HG02943 (cell line): ENCODE measurements at regions not wholly inside any gene's neighbourhood (a gene's known extent, or its start where the extent isn't known, plus 50 kb on each side); places are given as distances from the start of the nearest gene placed in this dataset.
"Not testable (repeated sequence)": the region's sequence is repeated elsewhere in the genome, so short reads cannot be mapped to it uniquely, and the experiment has no call there.

Experiments used
- ATAC-seq: cut with Tn5 transposase; IDR thresholded peaks from one replicate; pipeline ENCODE4 v1.9.1; 2021; ENCODE audit warnings: mild to moderate bottlenecking, low read depth, moderate library complexity; ENCODE audit not compliant: unreplicated experiment

DNA sequence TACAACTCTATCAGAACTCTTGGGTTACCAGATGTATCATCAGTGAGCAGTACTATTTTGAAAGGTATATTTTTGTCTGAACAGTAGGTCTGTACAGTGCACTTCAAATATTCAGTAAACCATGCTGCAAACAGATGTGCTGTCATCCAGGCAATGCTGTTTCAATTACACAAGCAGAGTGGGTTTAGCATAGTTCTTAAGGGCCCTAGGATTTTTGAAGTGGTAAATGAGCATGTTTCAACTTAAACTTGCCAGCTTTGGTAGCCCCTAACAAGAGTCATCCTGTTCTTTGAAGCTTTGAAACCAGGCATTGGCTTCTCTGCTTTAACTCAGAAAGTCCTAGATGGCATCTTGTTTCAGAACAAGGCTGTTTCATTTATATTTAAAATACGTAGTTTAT is 1519.9 kb downstream of the SUCLG1 start:
- no peak for ATAC-seq

DNA sequence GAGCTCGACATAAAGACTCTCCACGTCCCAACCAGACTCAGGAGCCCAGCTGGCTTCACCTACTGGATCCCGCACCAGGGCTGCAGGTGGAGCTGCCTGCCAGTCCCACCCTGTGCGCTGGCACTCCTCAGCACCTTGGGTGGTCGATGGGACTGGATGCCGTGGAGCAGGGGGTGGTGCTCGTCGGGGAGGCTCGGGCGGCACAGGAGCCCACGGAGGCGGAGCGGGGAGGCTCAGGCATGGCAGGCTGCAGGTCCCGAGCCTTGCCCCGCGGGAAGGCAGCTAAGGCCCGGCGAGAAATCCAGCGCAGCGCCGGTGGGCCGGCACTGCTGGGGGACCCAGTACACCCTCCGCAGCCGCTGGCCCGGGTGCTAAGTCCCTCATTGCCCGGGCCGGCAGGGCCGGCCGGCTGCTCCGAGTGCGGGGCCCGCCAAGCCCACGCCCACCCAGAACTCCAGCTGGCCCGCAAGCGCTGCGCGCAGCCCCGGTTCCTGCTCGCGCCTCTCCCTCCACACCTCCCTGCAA is 1520.7 kb downstream of the SUCLG1 start:
- not testable (repeated sequence) for ATAC-seq

DNA sequence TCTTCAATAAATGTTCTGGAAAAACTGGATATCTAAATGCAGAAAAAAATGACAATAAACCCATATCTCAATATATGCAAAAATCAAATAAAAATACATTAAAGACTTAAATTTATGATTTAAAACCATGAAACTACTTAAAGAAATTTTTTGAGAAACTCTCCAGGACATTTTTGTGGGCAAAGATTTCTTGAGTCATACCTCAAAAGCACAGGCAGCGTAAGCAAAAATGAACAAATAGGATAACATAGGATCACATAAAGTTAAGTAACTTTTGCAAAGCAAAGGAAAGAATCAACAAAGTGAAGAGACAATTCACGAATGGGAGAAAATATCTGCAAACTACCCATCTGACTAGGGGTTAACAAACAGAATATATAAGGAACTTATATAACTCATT is 1545.5 kb downstream of the SUCLG1 start:
- no peak for ATAC-seq

DNA sequence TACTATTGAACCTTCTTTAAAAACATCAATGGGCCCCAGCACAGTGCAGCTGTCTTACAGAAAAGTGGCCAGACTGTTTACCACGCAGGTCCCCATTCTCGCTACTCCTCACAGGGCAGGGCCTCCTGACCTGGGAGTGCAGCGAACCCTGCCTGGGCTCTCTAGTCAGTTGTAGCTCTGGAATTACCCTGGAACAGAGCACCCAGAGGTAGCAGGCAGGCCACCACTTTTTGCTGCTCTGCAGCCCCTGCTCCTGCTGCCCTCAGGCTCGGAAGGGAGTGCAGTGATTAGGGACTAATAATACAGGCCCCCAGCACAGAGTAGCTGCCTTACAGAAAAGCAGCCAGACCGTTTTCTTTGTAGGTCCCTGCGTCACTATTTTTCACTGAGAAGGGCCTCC is 1563.0 kb downstream of the SUCLG1 start:
- ATAC-seq: no peak

DNA sequence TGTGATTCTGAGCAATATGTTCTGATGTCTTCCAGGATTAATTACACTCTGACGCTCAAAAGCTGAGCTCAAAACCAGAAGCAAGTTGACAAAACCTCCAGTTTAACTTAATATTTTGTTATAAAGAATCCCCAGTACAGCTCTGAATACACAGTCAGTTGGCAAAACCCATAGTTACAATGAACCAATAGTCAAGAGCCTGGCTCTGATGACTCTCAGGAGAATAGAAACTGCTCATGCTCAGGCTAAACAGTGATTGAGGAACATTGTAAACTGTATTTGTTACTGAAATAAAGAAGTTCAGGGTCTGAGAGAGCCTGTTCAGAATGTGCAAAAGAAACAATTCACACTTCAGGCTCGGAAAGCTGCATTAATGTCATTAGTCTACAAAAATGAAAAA is 1565.9 kb downstream of the SUCLG1 start:
- no peak for ATAC-seq

DNA sequence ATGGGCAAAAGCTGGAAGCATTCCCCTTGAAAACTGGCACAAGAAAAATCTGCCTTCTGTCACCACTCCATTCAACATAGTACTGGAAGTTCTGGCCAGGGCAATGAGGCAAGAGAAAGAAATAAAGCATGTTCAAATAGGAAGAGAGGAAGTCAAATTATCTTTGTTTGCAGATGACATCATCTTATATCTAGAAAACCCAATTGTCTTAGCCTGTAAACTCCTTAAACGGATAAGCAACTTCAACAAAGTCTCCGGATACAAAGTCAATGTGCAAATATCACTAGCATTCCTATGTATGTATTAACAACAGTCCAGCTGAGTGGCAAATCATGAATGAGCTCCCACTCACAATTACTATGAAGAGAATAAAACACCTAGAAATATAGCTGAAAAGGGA is 1579.3 kb downstream of the SUCLG1 start:
- ATAC-seq: no peak

DNA sequence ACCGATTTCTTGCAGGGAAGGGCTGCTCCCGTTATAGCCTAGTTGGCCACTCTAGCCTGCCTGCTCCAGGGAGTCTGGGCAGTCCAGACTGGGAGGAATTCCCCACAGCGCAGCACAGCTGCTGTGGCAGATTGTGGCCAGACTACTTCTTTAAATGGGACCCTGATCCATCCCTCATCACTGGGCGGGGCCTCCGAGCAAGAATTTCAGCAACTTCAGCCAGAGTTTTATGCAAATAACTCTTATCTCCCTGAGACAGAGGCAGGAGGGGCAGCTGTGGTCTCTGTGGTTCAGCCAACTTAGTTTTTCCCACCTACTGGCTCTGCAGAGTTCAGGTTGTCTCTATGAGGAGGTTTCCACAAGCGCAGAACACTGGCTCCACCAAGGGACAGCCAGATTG is 1583.2 kb downstream of the SUCLG1 start:
- ATAC-seq: no peak

DNA sequence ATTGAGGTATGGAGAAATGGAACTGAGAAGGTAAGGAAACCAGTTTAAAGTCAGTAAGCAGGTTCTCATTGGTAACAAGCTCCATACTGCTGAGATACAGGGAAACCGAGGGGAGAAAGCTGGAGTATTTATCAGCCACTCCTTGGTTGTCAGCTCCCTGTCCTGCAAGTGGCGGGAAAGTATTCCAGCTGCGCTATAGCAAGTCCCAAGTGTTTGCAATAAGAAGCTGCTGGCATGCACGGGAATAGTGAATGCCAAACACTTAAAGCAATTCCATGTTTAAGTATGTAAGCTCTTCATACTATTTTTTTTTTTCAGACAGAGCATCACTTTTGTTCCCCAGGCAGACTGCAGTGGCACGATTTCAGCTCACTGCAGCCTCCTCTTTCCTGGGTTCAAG is 1601.1 kb downstream of the SUCLG1 start:
- no peak for ATAC-seq

DNA sequence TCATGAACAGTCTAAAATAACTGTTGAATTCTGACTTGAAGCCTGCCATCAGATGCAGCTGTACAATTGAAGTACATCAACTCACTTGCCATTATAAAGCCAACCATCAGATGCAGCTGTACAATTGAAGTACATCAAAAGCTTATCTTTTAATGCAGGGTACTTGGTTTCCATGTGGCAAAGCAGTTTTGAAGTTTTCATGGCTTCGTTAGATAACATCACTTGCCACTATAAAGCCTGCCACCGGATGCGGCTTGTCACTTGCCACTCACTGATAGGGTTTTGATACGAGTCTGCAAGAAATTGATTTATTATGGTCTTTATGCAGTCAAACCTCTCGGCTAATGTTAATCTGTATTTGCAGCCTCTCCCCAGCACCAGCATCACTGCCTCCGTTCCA is 1605.8 kb downstream of the SUCLG1 start:
- ATAC-seq: no peak

DNA sequence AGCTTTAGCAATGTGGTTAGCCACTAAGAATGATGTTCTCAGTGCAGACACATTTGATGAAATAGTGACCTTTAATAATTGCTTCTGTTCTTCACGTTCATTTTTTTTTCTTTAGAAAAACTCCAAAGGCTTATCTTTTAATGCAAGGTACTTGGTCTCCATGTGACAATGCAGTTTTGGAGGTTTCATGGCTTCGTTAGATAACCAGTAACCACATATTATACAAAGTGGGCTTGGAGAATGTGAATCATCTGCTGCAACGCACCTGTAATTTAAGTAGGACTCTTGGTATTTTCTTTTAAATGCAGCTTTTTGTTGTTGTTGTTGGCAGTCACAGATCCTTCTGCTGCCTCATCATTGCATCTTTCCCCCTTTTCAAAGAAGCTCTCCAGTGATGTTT is 1606.3 kb downstream of the SUCLG1 start:
- no peak for ATAC-seq

DNA sequence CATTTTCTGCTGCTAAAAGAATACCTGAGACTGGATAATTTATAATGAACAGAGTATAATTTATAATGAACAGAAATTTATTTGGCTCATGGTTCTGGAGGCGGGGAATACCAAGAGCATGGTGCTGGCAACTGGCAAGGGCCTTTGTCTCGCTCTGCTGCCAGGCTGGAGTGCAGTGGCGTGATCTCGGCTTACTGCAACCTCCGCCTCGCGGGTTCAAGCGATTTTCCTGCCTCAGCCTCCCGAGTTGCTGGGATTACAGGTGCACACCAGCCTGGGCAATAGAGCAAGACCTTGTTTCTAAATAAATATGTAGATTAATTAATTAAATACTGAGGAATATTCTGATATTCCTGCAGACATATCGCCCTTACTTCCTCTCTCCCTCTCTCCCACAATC is 1610.8 kb downstream of the SUCLG1 start:
- ATAC-seq: no peak

DNA sequence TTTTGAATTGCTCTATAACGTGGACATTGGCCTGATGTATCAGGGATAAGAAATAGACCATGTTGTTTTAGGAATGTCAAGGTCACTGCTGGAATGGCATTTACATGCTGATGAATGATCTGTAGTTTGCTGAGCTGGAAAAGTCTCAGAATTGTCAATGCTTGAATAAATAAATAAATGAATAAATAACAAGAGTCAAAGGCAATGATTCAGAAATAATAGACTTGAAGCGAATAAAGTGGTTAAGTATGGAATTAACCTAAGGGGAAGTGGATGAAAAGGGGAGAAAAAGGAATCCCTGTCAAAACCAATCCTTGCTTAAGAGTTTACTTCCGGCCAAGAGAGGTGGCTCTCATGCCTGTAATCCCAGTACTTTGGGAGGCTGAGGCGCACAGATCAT is 1620.0 kb downstream of the SUCLG1 start:
- ATAC-seq: no peak

DNA sequence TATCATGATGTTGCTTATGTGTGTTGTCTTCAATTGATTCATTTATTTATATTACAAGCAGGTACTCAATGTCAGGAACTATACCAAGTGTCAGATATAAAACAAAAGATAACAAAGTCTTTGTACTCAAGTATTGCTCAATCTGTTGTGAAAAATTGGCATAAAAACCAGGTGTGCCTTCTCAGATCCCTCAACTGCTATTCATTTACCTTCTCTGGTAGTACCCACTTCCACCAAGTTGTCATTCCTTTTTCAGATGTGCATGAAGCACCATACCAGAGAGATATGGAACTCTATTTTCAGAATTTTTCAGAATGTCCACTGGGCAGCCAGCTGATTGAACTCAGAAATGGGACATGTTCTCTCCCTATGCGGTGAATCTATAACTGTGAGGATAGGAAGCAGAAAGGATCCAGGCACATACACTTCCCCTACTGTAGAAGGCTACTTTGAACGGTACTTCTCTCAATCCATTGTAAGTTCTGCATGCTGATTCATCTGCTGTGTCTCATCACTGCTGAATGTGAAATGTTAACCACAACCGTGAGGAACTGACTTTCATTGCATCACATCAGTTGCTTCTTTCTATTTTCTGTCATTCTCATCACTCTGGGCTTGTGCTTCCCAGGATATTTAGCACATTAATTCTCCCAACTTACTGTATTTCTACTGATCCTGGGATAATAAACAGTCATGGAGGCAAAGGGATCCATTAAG is 1621.3 kb downstream of the SUCLG1 start:
- ATAC-seq: no peak

DNA sequence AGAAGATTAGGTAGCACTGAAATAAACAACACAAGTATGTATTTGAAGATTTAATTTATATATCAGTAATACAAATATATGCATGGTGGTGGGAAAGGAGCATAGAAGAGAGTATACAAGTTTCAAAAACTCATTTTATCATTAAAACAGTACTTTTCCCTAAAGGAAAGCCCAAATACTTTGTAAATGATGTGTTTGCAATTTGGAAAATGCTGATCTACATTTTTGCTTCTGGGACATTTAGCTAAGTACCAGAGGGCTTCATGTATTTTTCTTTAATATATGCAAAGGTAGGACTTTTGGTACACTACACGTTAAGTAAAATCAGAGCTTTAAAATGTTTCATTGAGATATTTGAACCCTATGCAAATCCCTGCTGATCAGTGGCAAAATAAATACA is 1624.2 kb downstream of the SUCLG1 start:
- ATAC-seq: no peak

DNA sequence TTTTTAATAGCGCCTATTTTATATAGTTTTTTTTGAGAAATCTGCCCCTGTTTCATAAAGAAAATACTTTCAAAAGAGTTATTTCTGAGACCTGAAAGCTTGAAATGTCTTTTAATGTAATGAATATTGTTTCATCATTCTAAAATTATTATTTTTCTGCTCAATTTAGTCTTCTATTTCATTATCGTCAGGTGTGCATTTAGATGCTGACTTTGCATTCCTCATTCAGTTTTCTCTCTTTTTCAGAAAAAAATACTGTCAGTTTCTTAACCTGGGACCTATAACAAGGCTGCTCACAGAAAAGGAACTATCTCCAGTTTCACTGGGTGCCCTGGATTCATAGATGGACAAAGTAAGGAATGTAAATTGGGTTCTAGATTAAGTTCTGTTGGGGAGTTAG is 1631.7 kb downstream of the SUCLG1 start:
- ATAC-seq: no peak

DNA sequence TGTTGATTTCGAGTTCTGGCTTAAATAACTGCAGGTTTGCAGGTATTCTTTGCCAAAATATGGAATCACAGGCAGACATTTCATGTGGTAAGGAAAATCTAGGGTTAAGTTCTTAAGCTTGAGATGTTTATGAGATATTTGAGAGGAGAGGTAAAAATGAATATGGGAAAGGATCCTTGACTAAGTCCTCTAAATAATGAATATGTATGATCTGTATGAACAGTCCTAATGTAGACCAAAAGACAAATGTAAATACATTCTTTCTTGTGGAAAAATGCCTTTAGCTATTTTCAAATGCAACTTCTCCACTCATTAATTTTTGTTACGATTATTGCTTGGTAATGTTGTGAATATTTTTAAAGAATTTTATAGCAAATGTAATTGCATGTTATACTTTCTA is 1632.6 kb downstream of the SUCLG1 start:
- ATAC-seq: no peak

DNA sequence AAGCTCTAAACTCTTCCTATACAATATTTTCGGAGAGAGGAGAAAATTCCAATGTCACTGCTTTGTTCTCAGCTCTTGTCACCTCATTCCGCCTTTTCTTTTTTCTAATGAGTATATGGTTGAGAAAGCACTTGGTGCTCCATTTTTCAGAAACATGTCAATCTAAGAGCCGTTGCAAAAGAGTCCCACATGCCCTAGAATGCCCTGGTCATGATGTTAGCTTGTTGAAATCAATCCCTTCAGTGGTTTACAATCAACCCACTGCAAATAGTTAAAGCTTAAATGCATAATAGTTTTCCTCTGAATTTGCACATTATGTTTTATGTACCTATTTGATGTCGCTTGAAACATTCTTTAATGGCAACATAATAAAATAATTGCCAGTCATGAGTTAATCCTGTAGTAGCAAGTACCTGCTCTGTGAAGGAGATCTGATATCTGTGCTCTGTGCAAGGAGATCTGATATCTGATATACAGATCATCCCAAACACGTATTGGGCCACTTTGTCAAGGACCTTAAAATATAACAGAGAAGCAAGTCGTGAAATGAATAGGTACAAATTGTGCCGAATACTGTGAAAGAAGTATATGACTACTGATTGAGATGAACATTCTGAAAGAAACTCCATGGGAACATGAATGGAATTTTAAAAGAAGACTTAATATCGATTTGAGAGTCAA is 1633.5 kb downstream of the SUCLG1 start:
- ATAC-seq: no peak

DNA sequence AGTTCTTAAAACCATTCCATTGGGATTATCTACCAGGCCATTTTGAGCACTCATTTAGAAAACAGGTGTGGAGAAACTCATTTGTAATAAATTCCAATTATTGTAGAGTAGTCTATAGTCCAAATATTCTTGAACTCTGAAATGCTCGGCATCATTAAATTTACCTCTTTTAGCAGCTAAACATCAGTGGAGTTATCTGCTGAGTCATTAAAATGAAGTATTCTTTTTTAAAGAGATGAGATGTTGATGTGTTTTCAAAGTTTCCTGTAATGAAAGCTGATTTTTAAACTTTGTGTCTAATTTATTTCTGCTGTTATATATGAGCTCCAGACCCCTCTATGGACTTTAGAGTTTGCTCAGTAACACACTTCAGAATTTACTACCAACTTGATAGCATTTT is 1635.2 kb downstream of the SUCLG1 start:
- ATAC-seq: no peak

DNA sequence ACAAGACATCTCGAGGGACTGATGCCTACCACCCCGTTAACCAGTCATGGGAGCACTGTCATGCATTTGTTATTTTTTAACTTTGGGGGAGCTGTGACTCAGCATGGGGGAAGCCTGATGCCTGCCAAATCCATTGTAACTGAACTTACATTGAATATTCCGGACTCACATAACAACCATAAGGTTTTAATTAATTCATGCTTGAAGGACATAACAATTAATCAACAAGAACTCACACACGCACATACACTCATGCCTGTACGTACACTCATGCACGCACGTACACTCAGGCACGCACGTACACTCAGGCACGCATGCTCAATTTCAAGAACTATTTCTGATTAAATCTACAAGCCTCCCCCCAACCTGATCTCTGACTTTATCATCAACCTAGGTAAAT is 1639.1 kb downstream of the SUCLG1 start:
- no peak for ATAC-seq

DNA sequence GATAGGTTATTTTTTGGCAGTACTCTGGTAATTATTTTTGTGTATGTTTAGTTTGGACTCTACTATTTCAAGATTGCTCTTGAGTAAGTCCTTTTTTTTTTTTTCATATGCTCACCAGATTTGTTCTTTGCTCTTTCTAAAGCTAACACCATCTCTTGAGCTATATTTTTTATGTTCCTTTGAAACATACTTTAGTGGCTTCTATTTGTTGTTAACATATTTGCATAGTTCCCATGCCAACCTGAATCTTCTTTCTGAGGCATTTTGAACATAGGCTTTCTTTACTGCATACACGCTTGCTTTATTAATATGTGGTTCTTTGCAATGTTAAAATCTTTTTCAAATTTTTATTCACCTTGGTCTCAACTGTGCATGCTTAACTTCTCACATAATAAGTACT is 1644.9 kb downstream of the SUCLG1 start:
- ATAC-seq: no peak

DNA sequence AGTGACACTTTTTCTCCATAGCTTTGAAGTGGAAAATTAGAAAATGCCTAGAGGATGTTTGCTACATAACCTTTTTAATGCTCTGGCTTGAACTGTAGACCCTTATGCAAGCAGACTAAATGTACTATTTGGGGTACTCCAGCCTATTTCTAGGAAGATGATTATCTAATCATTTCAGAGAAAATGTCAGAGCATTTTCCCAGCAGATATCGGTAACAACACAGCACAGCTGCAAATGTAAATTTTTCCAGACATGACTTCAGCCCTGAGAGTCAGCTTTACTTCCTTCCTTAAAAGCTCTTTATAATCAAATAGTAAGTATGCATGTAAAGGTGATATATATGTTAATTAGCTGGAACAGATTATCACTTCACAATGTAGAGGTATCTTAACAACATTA is 1647.1 kb downstream of the SUCLG1 start:
- no peak for ATAC-seq

DNA sequence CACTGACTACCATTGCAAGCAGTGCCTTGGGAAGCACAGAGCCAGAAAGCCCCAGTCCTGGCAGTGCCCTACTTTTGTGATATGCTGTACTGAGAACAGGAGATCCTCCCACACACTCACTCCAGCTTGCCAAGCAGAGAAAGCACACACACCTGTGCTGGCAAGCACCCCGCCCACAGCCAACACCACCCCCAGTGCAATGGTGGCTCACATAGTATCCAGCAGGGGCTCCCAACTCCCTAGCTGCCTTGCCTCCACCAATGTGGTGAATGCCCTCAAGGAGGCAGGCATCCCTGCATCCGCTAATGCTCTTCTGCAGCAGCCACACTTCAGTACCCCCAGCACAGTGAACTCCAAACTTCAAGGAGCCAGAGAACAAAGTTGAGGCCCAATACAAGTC is 1655.8 kb downstream of the SUCLG1 start:
- no peak for ATAC-seq
